Calu3 (cell line): ENCODE measurements at regions not wholly inside any gene's neighbourhood (a gene's known extent, or its start where the extent isn't known, plus 50 kb on each side); places are given as distances from the start of the nearest gene placed in this dataset.

Experiments
- BruUV-seq: library from RNA; stranded (reverse); fragments of 400-500 nt; replicated peaks from 2 replicates; lab custom pipeline; 2021; lab: Mats Ljungman, UMichigan
- CTCF ChIA-PET: fragments of 300-600 bp; sonication (Branson Sonifier 250); formaldehyde crosslinking; loops from one replicate; lab custom pipeline; 2022; ENCODE audit warnings: antibody characterized with exemption; lab: Charles Lee
- DNase-seq: peaks from one replicate; pipeline ENCODE4 v3.0.0; 2022
- H3K27ac Mint-ChIP-seq: one replicate; pipeline ENCODE4 v1.8.0; 2022; ENCODE audit warnings: mixed read lengths; ENCODE audit not compliant: unreplicated experiment
- H3K27me3 Mint-ChIP-seq: one replicate; pipeline ENCODE4 v1.8.0; 2022; ENCODE audit warnings: mixed read lengths; ENCODE audit not compliant: unreplicated experiment
- H3K36me3 Mint-ChIP-seq: one replicate; pipeline ENCODE4 v1.8.0; 2022; ENCODE audit warnings: mild to moderate bottlenecking, moderate library complexity, mixed read lengths; ENCODE audit not compliant: insufficient read depth, unreplicated experiment
- H3K4me1 Mint-ChIP-seq: one replicate; pipeline ENCODE4 v1.8.0; 2022; ENCODE audit warnings: mild to moderate bottlenecking, low read depth, mixed read lengths; ENCODE audit not compliant: unreplicated experiment
- H3K4me3 Mint-ChIP-seq: one replicate; pipeline ENCODE4 v1.8.0; 2022; ENCODE audit warnings: mild to moderate bottlenecking, low read depth, moderate library complexity, mixed read lengths; ENCODE audit not compliant: unreplicated experiment
- H3K9me3 Mint-ChIP-seq: one replicate; pipeline ENCODE4 v1.8.0; 2022; ENCODE audit warnings: low read depth, mixed read lengths; ENCODE audit not compliant: unreplicated experiment
- CTCF ChIP-seq: fragments of 200-600 bp; IDR thresholded peaks from one replicate; pipeline ENCODE4 v1.8.0; 2022; ENCODE audit warnings: antibody characterized with exemption; ENCODE audit not compliant: unreplicated experiment
- intact Hi-C: fragments of 100-400 bp; cut with micrococcal nuclease; formaldehyde crosslinking; loops from one replicate; pipeline ENCODE4 v1.10.0; 2022; ENCODE audit not compliant: unreplicated experiment

DNA sequence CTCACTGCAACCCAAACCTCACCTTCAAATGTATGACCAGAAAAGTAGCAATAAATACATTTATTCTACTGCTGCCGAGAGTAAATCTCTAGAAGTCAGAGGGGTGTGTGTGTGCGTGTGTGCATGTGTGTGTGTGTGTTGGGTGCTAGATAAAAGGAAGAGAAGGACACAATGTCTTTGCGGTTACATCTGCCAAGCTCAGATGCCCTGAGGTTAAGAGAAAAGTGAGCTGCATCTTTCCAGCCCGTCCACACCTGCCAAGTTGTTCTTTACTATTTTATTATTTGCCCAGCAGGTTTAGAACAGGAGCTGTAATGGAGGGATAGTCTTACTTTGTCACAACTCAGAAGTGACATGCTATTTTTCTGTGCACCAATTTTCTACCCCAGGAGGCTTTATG, 54.5 kb upstream of the ANKFN1 start:
- DNase-seq, result no peak
- TF ChIP-seq CTCF, result no peak
- Mint-ChIP-seq H3K27me3 (peaks cover 30% of the 10 kb centered on the region), H3K27ac (no peak overlapping the region), H3K4me1 (peaks cover 7% of the 10 kb centered on the region), H3K36me3 (no peaks in the 10 kb centered on the region), H3K9me3 (peaks cover 3% of the 10 kb centered on the region), H3K4me3 (no peak overlapping the region)
- BruUV-seq, result no TSS peak
- CTCF ChIA-PET, result no interaction called here
- intact Hi-C loops, result no loop called here

- Mint-ChIP-seq H3K36me3 (no peaks in the 10 kb centered on the region), H3K27me3 (peaks cover 30% of the 10 kb centered on the region), H3K4me3 (no peak overlapping the region), H3K27ac (no peak overlapping the region), H3K4me1 (peaks cover 7% of the 10 kb centered on the region), H3K9me3 (peaks cover 3% of the 10 kb centered on the region)
- TF ChIP-seq CTCF, result no peak
- intact Hi-C loops, result no loop called here
- DNase-seq, result no peak
- CTCF ChIA-PET, result no interaction called here
- BruUV-seq, result no TSS peak
These were observed 53.6 kb upstream of the ANKFN1 start for GRCh38 chr17:56099649-56100048.
